C1 segment of cervical spinal cord (tissue), 14 donors: ENCODE measurements at regions not wholly inside any gene's neighbourhood (a gene's known extent, or its start where the extent isn't known, plus 50 kb on each side); places are given as distances from the start of the nearest gene placed in this dataset.

ENCODE experiments used
- DNase-seq, 14 donors: peaks; one replicate each; lab custom pipeline; 2025; lab: John Stamatoyannopoulos, UW

- DNase-seq: no peak
Observed at GRCh38 chr21:41632748-41633475, 125.0 kb upstream of the TMPRSS2 start.

- DNase-seq: no peak
Observed at GRCh38 chr21:41631564-41632461, 123.9 kb upstream of the TMPRSS2 start.

- DNase-seq: no peak
Observed at GRCh38 chr21:41630917-41631316, 123.0 kb upstream of the TMPRSS2 start.

- no peak for DNase-seq
Observed at GRCh38 chr21:41630249-41630648, 122.3 kb upstream of the TMPRSS2 start.

GRCh38 chr21:41628256-41628655, 120.3 kb upstream of the TMPRSS2 start:
- DNase-seq: no peak

- no peak for DNase-seq
Observed at GRCh38 chr21:41627428-41627827, 119.5 kb upstream of the TMPRSS2 start.

GRCh38 chr21:41626021-41626420, 118.1 kb upstream of the TMPRSS2 start:
- DNase-seq: no peak

- no peak for DNase-seq
Observed at GRCh38 chr21:41625428-41625827, 117.5 kb upstream of the TMPRSS2 start.

- no peak for DNase-seq
Observed at GRCh38 chr21:41624674-41625310, 116.8 kb upstream of the TMPRSS2 start.

- no peak for DNase-seq
Observed at GRCh38 chr21:41623945-41624344, 116.0 kb upstream of the TMPRSS2 start.

- DNase-seq: no peak
Observed at GRCh38 chr21:41622831-41623548, 115.0 kb upstream of the TMPRSS2 start.

- no peak for DNase-seq
Observed at GRCh38 chr21:41622201-41622600, 114.2 kb upstream of the TMPRSS2 start.

- no peak for DNase-seq
Observed at GRCh38 chr21:41621513-41621912, 113.6 kb upstream of the TMPRSS2 start.

- DNase-seq: no peak
Observed at GRCh38 chr21:41620982-41621381, 113.0 kb upstream of the TMPRSS2 start.

- no peak for DNase-seq
Observed at GRCh38 chr21:41620541-41620940, 112.6 kb upstream of the TMPRSS2 start.

GRCh38 chr21:41616031-41616591, 108.2 kb upstream of the TMPRSS2 start:
- peak in 1 of 14 donors; percentile 16 for DNase-seq

GRCh38 chr21:41615613-41616012, 107.7 kb upstream of the TMPRSS2 start:
- no peak for DNase-seq

GRCh38 chr21:41614511-41614910, 106.6 kb upstream of the TMPRSS2 start:
- DNase-seq: no peak

- DNase-seq: no peak
Observed at GRCh38 chr21:41613533-41613909, 105.6 kb upstream of the TMPRSS2 start.

GRCh38 chr21:41612674-41613532, 104.9 kb upstream of the TMPRSS2 start:
- DNase-seq: peak in 12 of 14 donors; percentile 24 to 81 (median 63)
